GM12878 (cell line): ENCODE measurements at regions not wholly inside any gene's neighbourhood (a gene's known extent, or its start where the extent isn't known, plus 50 kb on each side); places are given as distances from the start of the nearest gene placed in this dataset.

Source experiments
- ATAC-seq: fragments of 200-7000 bp; cut with Tn5 transposase; 3 replicates; pipeline ENCODE4 v1.9.1; 2020; ENCODE audit warnings: mild to moderate bottlenecking, moderate library complexity
- BruUV-seq: library from RNA; stranded (reverse); fragments of 400-500 nt; replicated peaks from 2 replicates; lab custom pipeline; 2021; lab: Mats Ljungman, UMichigan
- CTCF ChIA-PET: fragments of 300-600 bp; sonication (Branson Sonifier 250); formaldehyde crosslinking; extraction: SDS; loops from one replicate; lab custom pipeline; 2021; ENCODE audit warnings: inconsistent platforms; lab: Yijun Ruan, JAX
- POLR2A ChIA-PET: fragments of 350-600 bp; formaldehyde crosslinking; extraction: SDS; loops from one replicate; lab custom pipeline; 2021; ENCODE audit warnings: inconsistent platforms; lab: Charles Lee
- RAD21 ChIA-PET: fragments of 300-600 bp; sonication (Branson Sonifier 250); formaldehyde crosslinking; loops from one replicate; lab custom pipeline; 2023; ENCODE audit warnings: antibody characterized with exemption; ENCODE audit not compliant: unreplicated experiment; lab: Charles Lee
- SMC1A ChIA-PET: fragments of 300-600 bp; sonication (Branson Sonifier 250); formaldehyde crosslinking; loops from one replicate; lab custom pipeline; 2023; ENCODE audit not compliant: unreplicated experiment, uncharacterized antibody; lab: Charles Lee
- DNase-seq: peaks from one replicate; pipeline ENCODE4 v3.0.0-alpha.2; 2011; ENCODE audit warnings: low read depth, low spot score
- FAIRE-seq: peaks from 3 replicates; lab custom pipeline; 2011; peaks lifted over from hg19 to GRCh38; lab: Jason Lieb, UNC
- H2AFZ ChIP-seq: 2 replicates; pipeline ENCODE4 v1.6.0; 2011; ENCODE audit warnings: low read depth, low read length, control low read depth; ENCODE audit not compliant: control insufficient read depth
- H3K27ac ChIP-seq: 2 replicates; pipeline ENCODE4 v1.5.1; 2011; ENCODE audit warnings: control low read depth; ENCODE audit not compliant: control insufficient read depth, insufficient read depth
- H3K27me3 ChIP-seq, 2 experiments: replicated peaks in 1 of 2; 2 replicates each; pipeline versions ENCODE4 v1.6.0 to v1.6.1; 2011; ENCODE audit warnings: low read length in 1 of 2; ENCODE audit not compliant: control insufficient read depth in 2 of 2, insufficient read depth in 2 of 2
- H3K36me3 ChIP-seq, 2 experiments: 2 replicates each; pipeline ENCODE4 v1.5.1; 2011; ENCODE audit warnings: low read length in 1 of 2; ENCODE audit not compliant: control insufficient read depth in 2 of 2, insufficient read depth in 2 of 2
- H3K4me1 ChIP-seq: 2 replicates; pipeline ENCODE4 v1.6.1; 2011; ENCODE audit warnings: mild to moderate bottlenecking, low read length, moderate library complexity, mixed read lengths; ENCODE audit not compliant: control insufficient read depth, insufficient read depth
- H3K4me2 ChIP-seq: 2 replicates; pipeline ENCODE4 v1.6.0; 2011; ENCODE audit warnings: control low read depth; ENCODE audit not compliant: control insufficient read depth, insufficient read depth
- H3K4me3 ChIP-seq: fragments of 200-600 bp; sonication (generic); 2 replicates; pipeline ENCODE4 v1.5.1; 2016
- H3K79me2 ChIP-seq: 2 replicates; pipeline ENCODE4 v1.6.0; 2011; ENCODE audit warnings: low read length; ENCODE audit not compliant: control insufficient read depth, insufficient read depth
- H3K9ac ChIP-seq: 2 replicates; pipeline ENCODE4 v1.8.0; 2011; ENCODE audit warnings: low read length, control low read depth, mixed read lengths; ENCODE audit not compliant: control insufficient read depth, insufficient read depth
- H3K9me3 ChIP-seq: replicated peaks from 3 replicates; pipeline ENCODE4 v1.5.1; 2011; ENCODE audit warnings: mild to moderate bottlenecking, low read length; ENCODE audit not compliant: control insufficient read depth, insufficient read depth
- H4K20me1 ChIP-seq: 2 replicates; pipeline ENCODE4 v1.6.0; 2011; ENCODE audit not compliant: control insufficient read depth, insufficient read depth
- ATF3 ChIP-seq: IDR thresholded peaks from 2 replicates; pipeline ENCODE4 v1.6.1; 2011; ENCODE audit warnings: low read depth, mild to moderate bottlenecking, low read length, moderate library complexity, borderline replicate concordance; ENCODE audit errors: extremely low read depth
- CBFB ChIP-seq: IDR thresholded peaks from 2 replicates; pipeline ENCODE4 v1.6.1; 2016; ENCODE audit warnings: antibody characterized with exemption, low read depth
- CREB1 ChIP-seq: IDR thresholded peaks from 2 replicates; pipeline ENCODE4 v1.6.1; 2012; ENCODE audit warnings: low read depth, mild to moderate bottlenecking, inconsistent platforms
- HSF1 ChIP-seq: fragments of 150-350 bp; IDR thresholded peaks from 2 replicates; pipeline ENCODE4 v1.6.1; 2014; ENCODE audit warnings: mild to moderate bottlenecking, low read depth, low read length
- KDM1A ChIP-seq: fragments of 200-600 bp; sonication (generic); IDR thresholded peaks from 2 replicates; pipeline ENCODE4 v1.6.1; 2016; ENCODE audit warnings: borderline replicate concordance
- NFXL1 ChIP-seq: fragments of 450-650 bp; IDR thresholded peaks from 2 replicates; pipeline ENCODE4 v1.6.1; 2017; ENCODE audit warnings: antibody characterized with exemption, mild to moderate bottlenecking, borderline replicate concordance
- USF2 ChIP-seq: IDR thresholded peaks from 2 replicates; pipeline ENCODE4 v1.6.1; 2011; ENCODE audit warnings: low read depth, low read length, improper control_type of control experiment, borderline replicate concordance
- ZNF207 ChIP-seq: fragments of 450-650 bp; IDR thresholded peaks from 2 replicates; pipeline ENCODE4 v1.6.1; 2014; ENCODE audit warnings: antibody characterized with exemption, mild to moderate bottlenecking, borderline replicate concordance
- WGBS: methylation state at CpG from one replicate; pipeline ENCODE4 v1.1.6; 2016; ENCODE audit warnings: low lambda C conversion rate; ENCODE audit not compliant: insufficient replicate concordance, insufficient coverage; ENCODE audit errors: missing lambda C conversion rate; 5-methylcytosine and 5-hydroxymethylcytosine counted together
- in situ Hi-C: fragments of 300-500 bp; cut with MboI; formaldehyde crosslinking; loops from 9 replicates; pipeline ENCODE4 v1.14.3; 2018; ENCODE audit warnings: mixed read lengths
- intact Hi-C: fragments of 100-400 bp; cut with micrococcal nuclease; formaldehyde crosslinking; loops from one replicate; pipeline ENCODE4 v1.14.2; 2022; ENCODE audit not compliant: unreplicated experiment
- TF ChIP-seq, protein P1 (sequence below): IDR thresholded peaks from 2 replicates; pipeline ENCODE4 v1.6.1; 2012; ENCODE audit warnings: low read depth, low read length, improper control_type of control experiment
- TF ChIP-seq, protein P2 (sequence below): IDR thresholded peaks from 2 replicates; pipeline ENCODE4 v1.6.1; 2011; ENCODE audit warnings: mild to moderate bottlenecking, low read depth, low read length, moderate library complexity; ENCODE audit not compliant: insufficient replicate concordance
- TF ChIP-seq, protein P3 (sequence below): fragments of 450-650 bp; IDR thresholded peaks from 2 replicates; pipeline ENCODE4 v1.6.1; 2017; ENCODE audit warnings: mild to moderate bottlenecking, moderate library complexity

GRCh38 chr13:90719461-90719860 is 628.0 kb upstream of the MIR17HG start (continued):
- TF ChIP-seq USF2 (no peak), CBFB (no peak)

- no peaks in the 10 kb centered on the region for H3K79me2 ChIP-seq
- no peak overlapping the region for H3K4me2 ChIP-seq
- CTCF ChIA-PET = no interaction called here
- no peak overlapping the region for H3K27ac ChIP-seq
- no TSS peak for BruUV-seq
- no peaks in the 10 kb centered on the region for H3K4me1 ChIP-seq
- no peaks in the 10 kb centered on the region for H3K9me3 ChIP-seq
- FAIRE-seq (no peak), DNase-seq (no peak), ATAC-seq (no peak)
- no peaks in the 10 kb centered on the region for H3K27me3 ChIP-seq
- SMC1A ChIA-PET = no interaction called here
- RAD21 ChIA-PET = no interaction called here
- H4K20me1 ChIP-seq = no peaks in the 10 kb centered on the region
- POLR2A ChIA-PET = no interaction called here
- in situ Hi-C loops (no loop called here), intact Hi-C loops (no loop called here)
- no peak overlapping the region for H3K9ac ChIP-seq
- H2AFZ ChIP-seq = no peak overlapping the region
- WGBS = 31% methylated on average over 3 of the region's 3 CpGs
- H3K36me3 ChIP-seq = no peaks in the 10 kb centered on the region
- H3K4me3 ChIP-seq = no peak overlapping the region
- no peak for TF ChIP-seq HSF1
- TF ChIP-seq CREB1 = no peak
- TF ChIP-seq, protein P1, sequence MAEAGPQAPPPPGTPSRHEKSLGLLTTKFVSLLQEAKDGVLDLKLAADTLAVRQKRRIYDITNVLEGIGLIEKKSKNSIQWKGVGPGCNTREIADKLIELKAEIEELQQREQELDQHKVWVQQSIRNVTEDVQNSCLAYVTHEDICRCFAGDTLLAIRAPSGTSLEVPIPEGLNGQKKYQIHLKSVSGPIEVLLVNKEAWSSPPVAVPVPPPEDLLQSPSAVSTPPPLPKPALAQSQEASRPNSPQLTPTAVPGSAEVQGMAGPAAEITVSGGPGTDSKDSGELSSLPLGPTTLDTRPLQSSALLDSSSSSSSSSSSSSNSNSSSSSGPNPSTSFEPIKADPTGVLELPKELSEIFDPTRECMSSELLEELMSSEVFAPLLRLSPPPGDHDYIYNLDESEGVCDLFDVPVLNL = no peak
- TF ChIP-seq ZNF207 = no peak
- TF ChIP-seq NFXL1 = no peak
- no peak for TF ChIP-seq ATF3
- no peak for TF ChIP-seq KDM1A
- TF ChIP-seq, protein P2, sequence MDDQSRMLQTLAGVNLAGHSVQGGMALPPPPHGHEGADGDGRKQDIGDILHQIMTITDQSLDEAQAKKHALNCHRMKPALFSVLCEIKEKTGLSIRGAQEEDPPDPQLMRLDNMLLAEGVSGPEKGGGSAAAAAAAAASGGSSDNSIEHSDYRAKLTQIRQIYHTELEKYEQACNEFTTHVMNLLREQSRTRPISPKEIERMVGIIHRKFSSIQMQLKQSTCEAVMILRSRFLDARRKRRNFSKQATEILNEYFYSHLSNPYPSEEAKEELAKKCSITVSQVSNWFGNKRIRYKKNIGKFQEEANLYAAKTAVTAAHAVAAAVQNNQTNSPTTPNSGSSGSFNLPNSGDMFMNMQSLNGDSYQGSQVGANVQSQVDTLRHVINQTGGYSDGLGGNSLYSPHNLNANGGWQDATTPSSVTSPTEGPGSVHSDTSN = no peak
- TF ChIP-seq, protein P3, sequence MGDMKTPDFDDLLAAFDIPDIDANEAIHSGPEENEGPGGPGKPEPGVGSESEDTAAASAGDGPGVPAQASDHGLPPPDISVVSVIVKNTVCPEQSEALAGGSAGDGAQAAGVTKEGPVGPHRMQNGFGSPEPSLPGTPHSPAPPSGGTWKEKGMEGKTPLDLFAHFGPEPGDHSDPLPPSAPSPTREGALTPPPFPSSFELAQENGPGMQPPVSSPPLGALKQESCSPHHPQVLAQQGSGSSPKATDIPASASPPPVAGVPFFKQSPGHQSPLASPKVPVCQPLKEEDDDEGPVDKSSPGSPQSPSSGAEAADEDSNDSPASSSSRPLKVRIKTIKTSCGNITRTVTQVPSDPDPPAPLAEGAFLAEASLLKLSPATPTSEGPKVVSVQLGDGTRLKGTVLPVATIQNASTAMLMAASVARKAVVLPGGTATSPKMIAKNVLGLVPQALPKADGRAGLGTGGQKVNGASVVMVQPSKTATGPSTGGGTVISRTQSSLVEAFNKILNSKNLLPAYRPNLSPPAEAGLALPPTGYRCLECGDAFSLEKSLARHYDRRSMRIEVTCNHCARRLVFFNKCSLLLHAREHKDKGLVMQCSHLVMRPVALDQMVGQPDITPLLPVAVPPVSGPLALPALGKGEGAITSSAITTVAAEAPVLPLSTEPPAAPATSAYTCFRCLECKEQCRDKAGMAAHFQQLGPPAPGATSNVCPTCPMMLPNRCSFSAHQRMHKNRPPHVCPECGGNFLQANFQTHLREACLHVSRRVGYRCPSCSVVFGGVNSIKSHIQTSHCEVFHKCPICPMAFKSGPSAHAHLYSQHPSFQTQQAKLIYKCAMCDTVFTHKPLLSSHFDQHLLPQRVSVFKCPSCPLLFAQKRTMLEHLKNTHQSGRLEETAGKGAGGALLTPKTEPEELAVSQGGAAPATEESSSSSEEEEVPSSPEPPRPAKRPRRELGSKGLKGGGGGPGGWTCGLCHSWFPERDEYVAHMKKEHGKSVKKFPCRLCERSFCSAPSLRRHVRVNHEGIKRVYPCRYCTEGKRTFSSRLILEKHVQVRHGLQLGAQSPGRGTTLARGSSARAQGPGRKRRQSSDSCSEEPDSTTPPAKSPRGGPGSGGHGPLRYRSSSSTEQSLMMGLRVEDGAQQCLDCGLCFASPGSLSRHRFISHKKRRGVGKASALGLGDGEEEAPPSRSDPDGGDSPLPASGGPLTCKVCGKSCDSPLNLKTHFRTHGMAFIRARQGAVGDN = no peak
Observed at GRCh38 chr13:90721937-90722336, 625.5 kb upstream of the MIR17HG start.
